ENCODE measurements at regions not wholly inside any gene's neighbourhood (a gene's known extent, or its start where the extent isn't known, plus 50 kb on each side); places are given as distances from the start of the nearest gene placed in this dataset.

DNA sequence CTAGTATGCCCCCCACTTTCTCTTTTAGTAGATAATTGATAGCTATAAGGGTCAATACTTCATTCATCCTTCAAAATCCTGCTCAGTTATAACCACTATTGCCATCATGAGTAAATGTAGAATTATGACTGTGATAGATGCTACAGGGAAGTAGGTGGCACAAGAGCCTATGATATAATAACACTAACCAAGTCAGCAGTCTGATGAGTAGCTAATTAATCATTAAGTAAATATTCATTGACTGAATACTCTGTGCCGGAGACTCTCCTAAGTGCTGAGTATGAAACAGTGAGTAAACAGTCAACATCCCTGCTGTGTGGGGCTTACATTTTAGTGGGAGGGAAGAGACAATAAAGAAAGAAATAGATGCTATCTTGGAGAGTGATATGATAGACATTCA, 430.3 kb upstream of the ZNF462 start:
- TF ChIP-seq TOX (CRISPR knock-in tag; IDR thresholded peaks at IDR 0.05; ENCODE audit: borderline replicate concordance) = no peak
- TF ChIP-seq BACH2 (CRISPR knock-in tag; IDR thresholded peaks at IDR 0.05; ENCODE audit: borderline replicate concordance) = no peak
- TF ChIP-seq TCF4 (CRISPR knock-in tag; IDR thresholded peaks at IDR 0.05; ENCODE audit: borderline replicate concordance) = no peak
- TF ChIP-seq, protein P1, sequence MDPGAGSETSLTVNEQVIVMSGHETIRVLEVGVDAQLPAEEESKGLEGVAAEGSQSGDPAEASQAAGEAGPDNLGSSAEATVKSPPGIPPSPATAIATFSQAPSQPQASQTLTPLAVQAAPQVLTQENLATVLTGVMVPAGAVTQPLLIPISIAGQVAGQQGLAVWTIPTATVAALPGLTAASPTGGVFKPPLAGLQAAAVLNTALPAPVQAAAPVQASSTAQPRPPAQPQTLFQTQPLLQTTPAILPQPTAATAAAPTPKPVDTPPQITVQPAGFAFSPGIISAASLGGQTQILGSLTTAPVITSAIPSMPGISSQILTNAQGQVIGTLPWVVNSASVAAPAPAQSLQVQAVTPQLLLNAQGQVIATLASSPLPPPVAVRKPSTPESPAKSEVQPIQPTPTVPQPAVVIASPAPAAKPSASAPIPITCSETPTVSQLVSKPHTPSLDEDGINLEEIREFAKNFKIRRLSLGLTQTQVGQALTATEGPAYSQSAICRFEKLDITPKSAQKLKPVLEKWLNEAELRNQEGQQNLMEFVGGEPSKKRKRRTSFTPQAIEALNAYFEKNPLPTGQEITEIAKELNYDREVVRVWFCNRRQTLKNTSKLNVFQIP (CRISPR knock-in tag; IDR thresholded peaks at IDR 0.05; ENCODE audit: borderline replicate concordance, low read depth) = no peak
- TF ChIP-seq CSDC2 (CRISPR knock-in tag; IDR thresholded peaks at IDR 0.05) = no peak
- no peak for TF ChIP-seq PPARA (CRISPR knock-in tag; IDR thresholded peaks at IDR 0.05; ENCODE audit: borderline replicate concordance)
- TF ChIP-seq, protein P2, sequence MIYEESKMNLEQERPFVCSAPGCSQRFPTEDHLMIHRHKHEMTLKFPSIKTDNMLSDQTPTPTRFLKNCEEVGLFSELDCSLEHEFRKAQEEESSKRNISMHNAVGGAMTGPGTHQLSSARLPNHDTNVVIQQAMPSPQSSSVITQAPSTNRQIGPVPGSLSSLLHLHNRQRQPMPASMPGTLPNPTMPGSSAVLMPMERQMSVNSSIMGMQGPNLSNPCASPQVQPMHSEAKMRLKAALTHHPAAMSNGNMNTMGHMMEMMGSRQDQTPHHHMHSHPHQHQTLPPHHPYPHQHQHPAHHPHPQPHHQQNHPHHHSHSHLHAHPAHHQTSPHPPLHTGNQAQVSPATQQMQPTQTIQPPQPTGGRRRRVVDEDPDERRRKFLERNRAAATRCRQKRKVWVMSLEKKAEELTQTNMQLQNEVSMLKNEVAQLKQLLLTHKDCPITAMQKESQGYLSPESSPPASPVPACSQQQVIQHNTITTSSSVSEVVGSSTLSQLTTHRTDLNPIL (CRISPR knock-in tag; IDR thresholded peaks at IDR 0.05; ENCODE audit: low read depth) = no peak
- TF ChIP-seq ARNTL (CRISPR knock-in tag; IDR thresholded peaks at IDR 0.05; ENCODE audit: borderline replicate concordance, low read depth) = no peak
- TF ChIP-seq ZFP30 (CRISPR knock-in tag; IDR thresholded peaks at IDR 0.05) = no peak
- TF ChIP-seq ZNF8 (CRISPR knock-in tag; IDR thresholded peaks at IDR 0.05) = no peak
- TF ChIP-seq ISL1 (CRISPR knock-in tag; IDR thresholded peaks at IDR 0.05) = no peak
- no peak for ATAC-seq

DNA sequence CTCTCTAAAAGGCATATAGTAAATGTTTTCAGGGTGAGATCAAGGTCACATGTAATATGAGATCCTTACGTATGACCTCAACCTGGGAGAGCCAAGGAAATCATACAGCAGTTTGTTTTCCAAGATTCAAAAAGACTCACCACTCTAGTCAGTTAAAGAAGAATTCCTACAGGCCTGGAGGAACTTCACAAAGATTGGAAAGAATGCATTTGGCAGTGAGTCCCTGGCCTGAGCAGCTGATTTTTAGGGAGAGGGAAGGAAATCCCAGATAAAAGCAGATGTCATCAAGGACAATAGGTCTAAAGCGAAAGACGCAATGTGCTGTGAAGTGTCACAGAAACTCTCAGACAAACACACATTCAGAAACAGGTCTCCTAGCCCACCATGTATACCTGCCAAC, 424.0 kb upstream of the ZNF462 start:
- ATAC-seq = peak; percentile 71
- TF ChIP-seq, protein P3, sequence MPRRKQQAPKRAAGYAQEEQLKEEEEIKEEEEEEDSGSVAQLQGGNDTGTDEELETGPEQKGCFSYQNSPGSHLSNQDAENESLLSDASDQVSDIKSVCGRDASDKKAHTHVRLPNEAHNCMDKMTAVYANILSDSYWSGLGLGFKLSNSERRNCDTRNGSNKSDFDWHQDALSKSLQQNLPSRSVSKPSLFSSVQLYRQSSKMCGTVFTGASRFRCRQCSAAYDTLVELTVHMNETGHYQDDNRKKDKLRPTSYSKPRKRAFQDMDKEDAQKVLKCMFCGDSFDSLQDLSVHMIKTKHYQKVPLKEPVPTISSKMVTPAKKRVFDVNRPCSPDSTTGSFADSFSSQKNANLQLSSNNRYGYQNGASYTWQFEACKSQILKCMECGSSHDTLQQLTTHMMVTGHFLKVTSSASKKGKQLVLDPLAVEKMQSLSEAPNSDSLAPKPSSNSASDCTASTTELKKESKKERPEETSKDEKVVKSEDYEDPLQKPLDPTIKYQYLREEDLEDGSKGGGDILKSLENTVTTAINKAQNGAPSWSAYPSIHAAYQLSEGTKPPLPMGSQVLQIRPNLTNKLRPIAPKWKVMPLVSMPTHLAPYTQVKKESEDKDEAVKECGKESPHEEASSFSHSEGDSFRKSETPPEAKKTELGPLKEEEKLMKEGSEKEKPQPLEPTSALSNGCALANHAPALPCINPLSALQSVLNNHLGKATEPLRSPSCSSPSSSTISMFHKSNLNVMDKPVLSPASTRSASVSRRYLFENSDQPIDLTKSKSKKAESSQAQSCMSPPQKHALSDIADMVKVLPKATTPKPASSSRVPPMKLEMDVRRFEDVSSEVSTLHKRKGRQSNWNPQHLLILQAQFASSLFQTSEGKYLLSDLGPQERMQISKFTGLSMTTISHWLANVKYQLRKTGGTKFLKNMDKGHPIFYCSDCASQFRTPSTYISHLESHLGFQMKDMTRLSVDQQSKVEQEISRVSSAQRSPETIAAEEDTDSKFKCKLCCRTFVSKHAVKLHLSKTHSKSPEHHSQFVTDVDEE (CRISPR knock-in tag; IDR thresholded peaks at IDR 0.05) = no peak
- TF ChIP-seq, protein P2 (CRISPR knock-in tag; IDR thresholded peaks at IDR 0.05; ENCODE audit: low read depth) = no peak
- TF ChIP-seq, protein P1 (CRISPR knock-in tag; IDR thresholded peaks at IDR 0.05; ENCODE audit: borderline replicate concordance, low read depth) = no peak
- TF ChIP-seq, protein P4, sequence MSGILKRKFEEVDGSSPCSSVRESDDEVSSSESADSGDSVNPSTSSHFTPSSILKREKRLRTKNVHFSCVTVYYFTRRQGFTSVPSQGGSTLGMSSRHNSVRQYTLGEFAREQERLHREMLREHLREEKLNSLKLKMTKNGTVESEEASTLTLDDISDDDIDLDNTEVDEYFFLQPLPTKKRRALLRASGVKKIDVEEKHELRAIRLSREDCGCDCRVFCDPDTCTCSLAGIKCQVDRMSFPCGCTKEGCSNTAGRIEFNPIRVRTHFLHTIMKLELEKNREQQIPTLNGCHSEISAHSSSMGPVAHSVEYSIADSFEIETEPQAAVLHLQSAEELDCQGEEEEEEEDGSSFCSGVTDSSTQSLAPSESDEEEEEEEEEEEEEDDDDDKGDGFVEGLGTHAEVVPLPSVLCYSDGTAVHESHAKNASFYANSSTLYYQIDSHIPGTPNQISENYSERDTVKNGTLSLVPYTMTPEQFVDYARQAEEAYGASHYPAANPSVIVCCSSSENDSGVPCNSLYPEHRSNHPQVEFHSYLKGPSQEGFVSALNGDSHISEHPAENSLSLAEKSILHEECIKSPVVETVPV (CRISPR knock-in tag; IDR thresholded peaks at IDR 0.05) = no peak
- TF ChIP-seq PPARA (CRISPR knock-in tag; IDR thresholded peaks at IDR 0.05; ENCODE audit: borderline replicate concordance) (no peak), ISL1 (CRISPR knock-in tag; IDR thresholded peaks at IDR 0.05) (no peak; the same call in 1 of the 2 replicates)

DNA sequence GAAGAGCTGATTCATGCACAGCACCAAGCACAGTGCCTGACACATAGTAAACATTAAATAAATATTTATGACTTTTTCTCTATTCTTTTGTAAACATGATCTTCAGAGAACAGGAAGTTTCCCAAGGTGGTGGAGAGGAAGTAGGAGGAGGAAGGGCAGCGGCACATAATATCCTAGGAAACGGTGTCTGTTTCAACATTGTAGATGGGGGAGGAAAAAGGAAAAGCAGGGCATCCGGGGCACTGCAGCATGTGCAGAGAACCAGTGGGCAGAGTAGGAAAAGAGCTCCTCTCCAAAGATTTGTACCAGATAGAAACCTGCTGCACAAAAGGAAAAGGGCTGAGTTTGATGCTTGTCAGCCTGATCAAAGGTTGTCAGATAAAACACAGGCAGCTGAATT, 421.7 kb upstream of the ZNF462 start:
- ATAC-seq = no peak
- TF ChIP-seq, protein P5, sequence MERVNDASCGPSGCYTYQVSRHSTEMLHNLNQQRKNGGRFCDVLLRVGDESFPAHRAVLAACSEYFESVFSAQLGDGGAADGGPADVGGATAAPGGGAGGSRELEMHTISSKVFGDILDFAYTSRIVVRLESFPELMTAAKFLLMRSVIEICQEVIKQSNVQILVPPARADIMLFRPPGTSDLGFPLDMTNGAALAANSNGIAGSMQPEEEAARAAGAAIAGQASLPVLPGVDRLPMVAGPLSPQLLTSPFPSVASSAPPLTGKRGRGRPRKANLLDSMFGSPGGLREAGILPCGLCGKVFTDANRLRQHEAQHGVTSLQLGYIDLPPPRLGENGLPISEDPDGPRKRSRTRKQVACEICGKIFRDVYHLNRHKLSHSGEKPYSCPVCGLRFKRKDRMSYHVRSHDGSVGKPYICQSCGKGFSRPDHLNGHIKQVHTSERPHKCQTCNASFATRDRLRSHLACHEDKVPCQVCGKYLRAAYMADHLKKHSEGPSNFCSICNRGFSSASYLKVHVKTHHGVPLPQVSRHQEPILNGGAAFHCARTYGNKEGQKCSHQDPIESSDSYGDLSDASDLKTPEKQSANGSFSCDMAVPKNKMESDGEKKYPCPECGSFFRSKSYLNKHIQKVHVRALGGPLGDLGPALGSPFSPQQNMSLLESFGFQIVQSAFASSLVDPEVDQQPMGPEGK (CRISPR knock-in tag; IDR thresholded peaks at IDR 0.05; ENCODE audit: borderline replicate concordance) = no peak
- TF ChIP-seq TCF4 (CRISPR knock-in tag; IDR thresholded peaks at IDR 0.05; ENCODE audit: borderline replicate concordance) (no peak), ZNF8 (CRISPR knock-in tag; IDR thresholded peaks at IDR 0.05) (no peak), ZFP3 (CRISPR knock-in tag; IDR thresholded peaks at IDR 0.05) (no peak), SNAI2 (CRISPR knock-in tag; IDR thresholded peaks at IDR 0.05) (no peak), ESRRG (CRISPR knock-in tag; IDR thresholded peaks at IDR 0.05) (no peak), RARB (CRISPR knock-in tag; IDR thresholded peaks at IDR 0.05) (no peak), PPARA (CRISPR knock-in tag; IDR thresholded peaks at IDR 0.05; ENCODE audit: borderline replicate concordance) (no peak), ZNF70 (CRISPR knock-in tag; IDR thresholded peaks at IDR 0.05) (no peak), ISL1 (CRISPR knock-in tag; IDR thresholded peaks at IDR 0.05) (no peak), ZC3H10 (CRISPR knock-in tag; IDR thresholded peaks at IDR 0.05) (no peak), TOX (CRISPR knock-in tag; IDR thresholded peaks at IDR 0.05; ENCODE audit: borderline replicate concordance) (no peak), ARNTL (CRISPR knock-in tag; IDR thresholded peaks at IDR 0.05; ENCODE audit: borderline replicate concordance, low read depth) (no peak), ZNF565 (CRISPR knock-in tag; conservative IDR thresholded peaks at IDR 0.05; ENCODE audit: low read depth) (no peak)
- TF ChIP-seq, protein P4 (CRISPR knock-in tag; IDR thresholded peaks at IDR 0.05) = no peak
- TF ChIP-seq, protein P1 (CRISPR knock-in tag; IDR thresholded peaks at IDR 0.05; ENCODE audit: borderline replicate concordance, low read depth) = no peak
